ENCODE measurements at regions not wholly inside any gene's neighbourhood (a gene's known extent, or its start where the extent isn't known, plus 50 kb on each side); places are given as distances from the start of the nearest gene placed in this dataset.
"Not testable (repeated sequence)": the region's sequence is repeated elsewhere in the genome, so short reads cannot be mapped to it uniquely, and the experiment has no call there.

GRCh38 chr15:69679623-69680228 lies 227.1 kb downstream of the RPLP1 start:
- no peak for DNase-seq (ENCODE audit: low spot score)

GRCh38 chr15:69684823-69685222 lies 232.2 kb downstream of the RPLP1 start:
- DNase-seq (ENCODE audit: low spot score): not testable (repeated sequence)

- DNase-seq (ENCODE audit: low spot score): no peak
These were observed 233.2 kb downstream of the RPLP1 start for GRCh38 chr15:69685512-69686452.

DNA sequence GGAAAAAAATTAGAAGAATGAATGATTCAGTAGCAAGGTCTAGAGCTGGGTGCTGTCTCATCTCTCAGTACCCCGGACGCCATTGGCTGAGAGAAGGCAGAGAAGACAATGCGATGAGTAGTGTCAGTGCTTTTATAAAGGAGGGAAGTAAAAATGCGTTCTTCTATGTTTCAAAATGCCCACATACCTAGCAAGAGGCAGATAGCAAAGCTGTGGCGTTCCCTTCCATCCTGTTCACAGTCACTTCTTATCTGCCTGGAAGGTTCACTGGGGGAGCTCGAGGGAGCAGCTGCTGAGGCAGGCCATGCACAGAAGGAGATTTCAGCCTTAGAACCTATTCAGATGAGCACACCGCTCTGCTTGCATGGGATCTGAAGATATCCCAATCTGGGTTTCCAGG lies 234.0 kb downstream of the RPLP1 start:
- DNase-seq (ENCODE audit: low spot score): no peak

GRCh38 chr15:69689133-69689532 lies 236.5 kb downstream of the RPLP1 start:
- no peak for DNase-seq (ENCODE audit: low spot score)

GRCh38 chr15:69691307-69692015 lies 238.8 kb downstream of the RPLP1 start:
- DNase-seq (ENCODE audit: low spot score): no peak

- DNase-seq (ENCODE audit: low spot score): no peak
These were observed 239.7 kb downstream of the RPLP1 start for GRCh38 chr15:69692342-69692741.

DNA sequence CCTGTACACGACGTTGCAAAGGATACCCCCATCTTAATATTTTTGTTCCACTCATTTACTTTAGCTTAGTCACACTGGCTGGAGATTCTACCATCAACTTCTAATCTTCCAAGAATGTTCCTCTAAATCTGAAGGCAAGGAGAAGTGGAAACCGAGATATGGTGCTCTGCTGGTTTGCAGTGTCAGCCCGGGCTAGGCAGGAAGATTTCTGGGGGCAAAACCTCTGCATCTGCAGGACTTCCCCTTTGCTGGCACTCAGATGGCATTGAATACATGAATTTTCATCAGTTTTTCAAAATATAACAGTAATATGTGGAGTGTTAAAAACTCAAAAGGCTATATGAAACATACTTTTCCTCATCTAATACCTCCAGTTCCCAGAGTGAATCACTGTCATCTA lies 240.4 kb downstream of the RPLP1 start:
- DNase-seq (ENCODE audit: low spot score): no peak

GRCh38 chr15:69696946-69697345 lies 244.3 kb downstream of the RPLP1 start:
- no peak for DNase-seq (ENCODE audit: low spot score)

- DNase-seq (ENCODE audit: low spot score): no peak
These were observed 245.3 kb downstream of the RPLP1 start for GRCh38 chr15:69697916-69698315.

DNA sequence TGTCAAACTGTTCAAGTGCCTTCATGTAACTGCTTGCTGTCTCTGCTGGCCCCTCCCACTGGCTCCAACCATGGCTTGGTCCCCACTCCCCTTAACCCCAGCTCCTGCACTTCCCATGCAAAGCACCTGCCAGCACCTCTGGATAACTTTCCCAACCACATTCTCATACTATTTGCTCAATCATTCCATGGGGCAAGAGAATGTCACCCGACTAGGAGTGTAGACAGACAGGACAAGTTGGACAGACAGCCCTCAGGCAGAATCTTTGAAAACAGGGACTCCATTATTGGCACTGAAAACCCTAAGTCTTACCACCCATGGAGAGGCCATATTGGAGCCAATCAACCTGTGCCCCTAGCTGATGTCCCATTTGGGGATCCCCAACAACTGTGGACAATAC lies 246.5 kb downstream of the RPLP1 start:
- no peak for DNase-seq (ENCODE audit: low spot score)

GRCh38 chr15:69700380-69700779 lies 247.8 kb downstream of the RPLP1 start:
- DNase-seq (ENCODE audit: low spot score): no peak

DNA sequence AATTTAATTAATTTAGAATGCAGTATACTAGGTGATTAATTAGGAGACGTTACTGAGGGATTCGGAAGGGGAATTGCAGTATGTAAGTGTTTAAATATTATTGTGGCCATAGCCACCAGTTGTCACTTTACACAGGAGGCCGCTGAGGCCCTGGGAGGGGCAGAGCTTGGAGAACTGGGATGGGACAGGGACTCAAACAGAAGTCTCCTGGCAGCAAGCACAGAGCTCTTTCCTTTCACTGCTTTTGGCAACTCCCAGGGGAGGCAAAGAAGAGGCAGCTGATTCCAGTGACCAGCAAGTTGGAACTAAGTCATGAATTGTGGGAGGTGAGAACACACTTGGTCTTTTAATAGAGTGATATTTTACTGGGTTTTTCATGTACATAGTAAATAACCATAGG lies 248.6 kb downstream of the RPLP1 start:
- DNase-seq (ENCODE audit: low spot score): no peak

GRCh38 chr15:69703532-69704187 lies 251.0 kb downstream of the RPLP1 start:
- no peak for DNase-seq (ENCODE audit: low spot score)

DNA sequence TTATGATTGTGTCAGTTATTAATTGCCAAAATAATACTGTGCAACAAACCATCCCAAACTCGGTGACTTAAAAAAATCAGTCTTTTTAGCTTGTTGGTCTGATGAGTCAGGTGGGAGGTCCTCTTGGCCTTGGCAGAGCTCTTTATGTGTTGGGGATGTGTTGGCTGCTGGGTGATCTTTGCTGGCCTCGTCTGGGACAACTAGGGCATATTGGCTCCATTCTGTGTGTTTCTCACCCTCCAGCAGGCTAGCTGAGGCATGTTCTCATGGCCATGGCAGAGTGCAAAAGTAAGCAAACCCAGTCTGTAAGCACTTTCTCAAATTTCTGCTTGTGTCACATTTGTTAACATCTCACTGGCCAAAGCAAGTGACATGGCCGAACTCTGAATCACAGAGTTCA lies 251.6 kb downstream of the RPLP1 start:
- no peak for DNase-seq (ENCODE audit: low spot score)

DNA sequence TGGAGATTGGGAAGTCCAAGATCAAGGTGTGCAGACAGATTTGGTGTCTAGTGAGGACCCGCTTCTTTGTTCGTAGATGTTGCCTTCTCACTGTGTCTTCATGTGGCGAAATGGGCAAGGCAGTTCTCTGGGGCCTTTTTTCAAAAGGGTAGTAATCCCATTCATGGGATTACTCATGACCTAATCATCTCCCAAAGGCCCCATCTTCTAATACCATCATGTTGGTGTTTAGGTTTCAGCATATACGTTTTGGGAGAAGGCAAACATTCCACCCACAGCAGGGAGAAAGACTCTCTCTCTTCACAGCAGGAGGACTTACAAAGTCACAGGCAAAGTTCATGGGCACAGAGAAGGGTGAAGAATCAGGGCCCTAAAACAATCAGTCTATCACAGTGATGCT lies 252.1 kb downstream of the RPLP1 start:
- DNase-seq (ENCODE audit: low spot score): no peak

DNA sequence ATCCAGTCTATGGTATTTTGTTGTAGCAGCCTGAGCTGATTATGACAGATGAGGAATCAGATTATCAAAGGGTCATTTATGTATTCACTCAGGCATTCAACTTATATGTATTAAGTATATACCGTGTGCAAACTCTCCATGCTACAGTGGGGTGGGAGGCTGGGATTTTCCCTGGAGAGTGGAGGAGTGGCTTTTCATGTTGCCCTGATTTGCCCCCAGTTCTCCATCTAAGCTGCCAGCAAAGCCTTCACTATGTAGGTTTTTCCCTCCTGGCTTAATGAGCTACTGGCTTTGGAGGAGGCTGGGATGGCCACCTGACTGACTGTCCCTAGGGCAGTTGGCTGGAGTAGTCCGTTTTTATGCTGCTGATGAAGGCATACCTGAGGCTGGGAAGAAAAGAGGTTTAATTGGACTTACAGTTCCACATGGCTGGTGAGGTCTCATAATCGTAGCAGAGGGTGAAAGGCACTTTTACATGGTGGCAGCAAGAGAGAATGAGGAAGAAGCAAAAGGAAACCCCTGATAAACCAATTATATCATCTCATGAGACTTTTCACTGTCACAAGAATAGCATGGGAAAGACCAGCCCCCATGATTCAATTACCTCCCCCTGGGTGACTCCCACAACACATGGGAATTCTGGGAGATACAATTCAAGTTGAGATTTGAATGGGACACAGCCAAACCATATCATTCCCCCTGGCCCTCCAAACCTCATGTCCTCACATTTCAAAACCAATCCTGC lies 253.9 kb downstream of the RPLP1 start:
- no peak for DNase-seq (ENCODE audit: low spot score)

DNA sequence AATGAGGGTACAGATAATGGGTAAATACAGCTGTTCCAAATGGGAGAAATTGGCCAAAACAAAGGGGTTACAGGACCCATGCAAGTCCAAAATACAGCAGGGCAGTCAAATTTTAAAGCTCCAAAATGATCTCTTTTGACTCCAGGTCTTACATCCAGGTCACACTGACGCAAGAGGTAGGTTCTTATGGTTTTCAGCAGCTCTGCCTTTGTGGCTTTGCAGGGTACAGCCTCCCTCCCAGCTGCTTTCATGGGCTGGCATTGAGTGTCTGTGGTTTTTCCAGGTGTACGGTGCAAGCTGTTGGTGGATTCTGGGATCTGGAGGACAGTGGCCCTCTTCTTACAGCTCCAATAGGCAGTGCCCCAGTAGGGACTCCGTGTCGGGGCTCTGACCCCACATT lies 254.6 kb downstream of the RPLP1 start:
- DNase-seq (ENCODE audit: low spot score): not testable (repeated sequence)

DNA sequence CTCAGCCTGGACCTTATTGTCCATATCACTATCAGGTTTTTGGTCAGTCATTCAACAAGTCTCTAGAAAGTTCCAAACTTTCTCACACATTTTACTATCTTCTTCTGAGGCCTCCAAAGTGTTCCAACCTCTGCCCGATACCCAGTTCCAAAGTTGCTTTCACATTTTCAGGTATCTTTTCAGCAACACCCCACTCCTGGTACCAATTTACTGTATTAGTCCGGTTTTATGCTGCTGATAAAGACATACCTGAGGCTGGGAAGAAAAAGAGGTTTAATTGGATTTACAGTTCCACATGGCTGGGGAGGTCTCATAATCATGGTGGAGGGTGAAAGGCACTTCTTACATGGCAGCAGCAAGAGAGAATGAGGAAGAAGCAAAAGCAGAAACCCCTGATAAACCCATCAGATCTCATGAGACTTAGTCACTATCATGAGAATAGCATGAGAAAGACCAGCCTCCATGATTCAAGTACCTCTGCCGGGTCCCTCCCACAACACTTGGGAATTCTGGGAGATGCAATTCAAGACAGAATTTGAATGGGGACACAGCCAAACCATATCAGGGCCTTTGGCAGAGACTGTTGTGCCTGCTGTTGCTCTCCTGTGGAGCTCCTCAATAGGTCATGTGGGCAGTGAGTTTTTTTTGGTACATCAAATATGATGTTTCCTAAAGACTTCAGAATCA lies 256.0 kb downstream of the RPLP1 start:
- DNase-seq (ENCODE audit: low spot score): not testable (repeated sequence)

DNA sequence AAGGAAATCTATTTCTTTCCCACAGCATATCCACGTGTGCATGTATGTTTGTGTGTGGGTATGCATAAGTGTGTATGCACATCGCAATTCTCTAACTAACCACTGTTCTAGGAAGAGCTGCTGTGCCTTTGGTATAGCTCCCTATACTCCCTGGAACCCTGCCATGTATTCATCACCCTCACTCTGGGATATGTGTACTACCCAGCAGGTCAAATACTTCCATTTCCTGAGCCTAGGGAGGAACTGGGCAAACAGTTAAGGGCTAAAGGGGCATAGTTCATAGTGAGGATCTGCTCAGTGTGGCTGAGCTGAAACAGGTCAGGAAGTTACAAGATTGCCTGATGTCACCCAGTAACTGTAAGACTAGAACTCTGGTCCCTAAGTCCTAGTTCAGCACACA lies 260.4 kb downstream of the RPLP1 start:
- DNase-seq (ENCODE audit: low spot score): no peak
